GM21717 (cell line): ENCODE measurements at regions not wholly inside any gene's neighbourhood (a gene's known extent, or its start where the extent isn't known, plus 50 kb on each side); places are given as distances from the start of the nearest gene placed in this dataset.

Experiments used
- ATAC-seq: cut with Tn5 transposase; IDR thresholded peaks from one replicate; pipeline ENCODE4 v1.9.1; 2021; ENCODE audit warnings: mild to moderate bottlenecking, moderate library complexity; ENCODE audit not compliant: unreplicated experiment

DNA sequence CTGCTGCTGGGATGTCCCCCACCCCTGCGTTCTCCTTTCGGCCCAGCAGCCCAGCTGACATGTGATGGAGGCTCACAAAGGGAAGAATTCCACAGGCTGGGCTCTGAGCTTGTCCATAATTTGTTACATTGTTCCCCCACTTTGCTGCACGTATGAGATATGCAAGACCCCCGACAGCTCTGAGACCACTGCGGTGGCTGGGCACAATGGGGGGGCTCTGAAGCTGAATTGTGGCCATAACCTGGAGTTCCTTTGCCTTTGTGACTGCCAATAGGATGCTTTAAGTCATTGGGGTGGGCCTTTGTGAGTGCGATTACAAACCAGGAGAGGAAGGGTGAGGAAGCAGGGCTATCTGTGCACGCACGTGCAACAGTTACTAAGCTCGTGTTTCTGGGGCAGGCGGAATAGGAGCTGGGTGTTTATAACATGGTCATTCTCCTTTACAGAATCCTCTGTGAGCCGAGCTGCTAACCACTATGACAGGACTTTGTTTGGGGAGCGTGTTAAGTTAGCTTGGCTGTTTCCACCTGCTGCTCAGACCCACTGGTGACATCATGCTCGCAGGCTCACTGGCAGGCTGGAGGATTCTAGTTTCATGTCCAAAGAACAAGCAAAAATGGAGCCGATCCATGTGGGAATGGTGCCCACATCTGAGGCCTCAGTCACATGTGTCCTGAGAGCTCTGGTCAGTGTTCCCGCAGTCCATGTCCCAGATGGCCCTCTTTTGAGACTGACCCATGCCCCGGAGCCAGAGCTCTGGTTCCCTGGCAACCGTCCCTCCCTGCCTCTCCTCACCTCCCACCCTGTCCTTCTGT lies 208.3 kb upstream of the SALL1 start:
- no peak for ATAC-seq

DNA sequence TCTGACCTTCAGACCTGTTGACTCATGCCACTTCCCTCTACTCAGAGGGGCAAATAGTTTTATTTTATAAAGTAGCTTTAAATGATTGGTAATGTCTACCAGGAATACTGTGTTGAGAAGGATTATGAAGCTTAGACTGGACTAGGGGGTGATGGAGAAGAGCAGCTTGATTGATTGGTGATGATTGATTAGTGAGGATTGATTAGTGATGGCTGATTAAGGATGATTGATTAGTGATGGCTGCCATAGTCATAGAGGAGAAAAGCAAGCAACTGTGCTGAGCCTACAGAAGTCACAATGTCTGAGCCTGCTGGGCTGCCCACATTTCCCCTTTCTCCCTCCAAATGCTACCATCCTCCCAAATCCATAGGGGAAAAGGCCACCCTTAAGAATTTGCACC lies 206.8 kb upstream of the SALL1 start:
- no peak for ATAC-seq

DNA sequence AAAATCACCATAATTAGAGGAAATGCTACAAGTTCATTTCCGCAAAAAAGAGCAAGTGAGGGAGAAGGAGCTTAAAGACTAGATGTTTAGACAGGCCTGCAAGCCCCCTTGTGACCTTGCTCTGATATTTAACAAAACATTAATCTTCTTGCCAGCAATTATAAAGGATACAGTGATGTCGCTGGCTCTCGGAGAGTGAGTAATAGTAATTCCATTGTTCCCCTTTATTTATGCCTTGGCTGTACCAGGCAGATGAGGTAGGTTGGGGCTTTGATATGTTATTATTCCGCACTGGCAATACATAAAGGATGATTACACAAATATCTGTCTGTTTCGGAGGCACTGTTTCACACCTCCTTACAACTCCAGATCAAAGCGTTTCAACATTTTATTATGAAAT lies 204.8 kb upstream of the SALL1 start:
- ATAC-seq = no peak

DNA sequence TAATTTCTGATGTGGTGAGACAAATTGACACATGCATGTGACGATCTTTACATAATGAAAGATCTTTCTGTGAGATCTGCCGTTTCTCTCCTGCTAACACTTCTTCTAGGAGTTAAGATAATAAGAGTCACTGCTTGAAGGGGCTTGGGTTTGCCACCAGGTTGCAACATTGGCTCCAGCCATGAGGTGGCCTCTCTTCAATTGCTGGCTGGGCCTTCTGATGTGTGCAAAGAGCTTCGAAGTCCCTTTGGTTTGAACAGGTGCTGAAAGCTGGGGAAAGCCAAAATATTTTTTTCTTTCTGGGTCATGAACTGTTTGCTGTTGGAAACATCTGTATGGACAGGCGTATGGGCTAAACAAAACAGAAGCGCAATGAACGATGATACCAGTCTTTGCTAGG lies 204.1 kb upstream of the SALL1 start:
- ATAC-seq = no peak

DNA sequence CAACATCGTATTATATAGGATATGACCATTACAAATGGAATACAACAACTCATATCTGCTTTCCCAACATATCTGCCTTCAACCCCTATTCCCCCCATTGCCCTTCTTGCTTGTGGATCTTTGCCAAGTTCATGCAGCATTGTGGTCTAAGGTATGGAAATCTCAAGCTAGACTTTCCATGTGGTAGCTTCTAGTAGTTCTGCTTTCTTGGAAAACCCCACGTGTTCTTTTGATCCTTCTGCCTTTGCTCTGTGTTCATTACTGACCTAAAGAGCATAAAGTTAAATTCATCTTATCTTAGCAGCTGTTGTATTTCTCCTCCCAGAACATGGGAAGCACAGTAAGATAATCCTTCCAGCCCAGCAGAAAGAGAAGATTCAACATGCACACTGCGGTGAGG lies 202.0 kb upstream of the SALL1 start:
- ATAC-seq = no peak

DNA sequence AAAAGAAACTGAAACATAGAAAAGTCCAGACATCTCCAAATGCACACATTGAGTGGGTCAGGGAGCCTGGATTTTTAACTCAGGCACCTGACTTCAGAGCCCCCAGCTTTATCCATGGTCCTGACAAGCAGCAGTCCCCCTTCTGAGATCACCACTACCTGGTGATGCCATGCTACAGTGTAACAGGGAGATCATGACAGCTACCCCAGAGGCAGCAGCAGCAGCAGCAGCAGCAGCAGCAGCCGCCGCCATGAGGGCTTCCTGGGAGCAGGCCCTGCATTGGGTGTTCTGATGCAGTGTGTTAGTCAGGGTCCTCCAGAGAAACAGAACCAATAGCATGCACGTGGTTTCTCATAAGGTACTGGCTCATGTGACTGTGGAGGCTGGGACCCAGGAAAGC lies 198.6 kb upstream of the SALL1 start:
- ATAC-seq = no peak

DNA sequence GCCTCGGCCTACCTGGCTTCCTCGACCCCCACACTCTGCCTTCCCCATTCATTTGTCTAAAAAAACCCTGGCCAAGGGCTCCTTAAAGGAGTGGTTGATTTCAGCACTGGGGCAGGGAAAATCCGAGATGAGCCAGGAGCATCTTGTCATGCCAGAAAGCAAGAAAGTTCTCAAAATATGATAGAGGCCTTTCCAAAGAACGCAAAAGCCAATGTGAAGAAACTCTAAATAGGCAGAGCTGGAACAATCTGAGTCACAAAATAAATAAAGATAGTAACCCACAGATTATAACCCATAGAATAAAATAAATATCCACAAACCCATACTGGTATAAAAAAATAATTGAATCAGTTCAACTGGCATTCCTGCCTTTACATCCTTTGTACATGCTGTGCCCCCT lies 192.3 kb upstream of the SALL1 start:
- ATAC-seq = no peak

DNA sequence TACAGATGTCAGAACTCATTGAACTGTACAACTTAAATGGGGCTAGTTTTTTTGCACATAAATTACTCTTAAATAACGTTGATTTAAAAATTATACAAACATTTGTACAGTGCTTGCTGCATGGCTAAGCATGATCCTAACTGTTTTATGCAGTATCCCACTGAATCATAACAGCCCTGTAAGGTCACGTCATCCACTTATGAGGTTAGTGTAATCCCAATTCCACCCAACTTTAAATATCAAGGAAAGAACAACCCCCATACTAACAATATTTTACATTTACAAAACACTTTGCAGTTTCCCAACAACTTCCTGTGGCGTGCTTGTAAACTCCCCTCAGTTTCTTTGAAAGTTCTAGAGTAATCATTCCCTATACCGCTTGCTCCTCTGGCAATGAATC lies 190.1 kb upstream of the SALL1 start:
- ATAC-seq = no peak

DNA sequence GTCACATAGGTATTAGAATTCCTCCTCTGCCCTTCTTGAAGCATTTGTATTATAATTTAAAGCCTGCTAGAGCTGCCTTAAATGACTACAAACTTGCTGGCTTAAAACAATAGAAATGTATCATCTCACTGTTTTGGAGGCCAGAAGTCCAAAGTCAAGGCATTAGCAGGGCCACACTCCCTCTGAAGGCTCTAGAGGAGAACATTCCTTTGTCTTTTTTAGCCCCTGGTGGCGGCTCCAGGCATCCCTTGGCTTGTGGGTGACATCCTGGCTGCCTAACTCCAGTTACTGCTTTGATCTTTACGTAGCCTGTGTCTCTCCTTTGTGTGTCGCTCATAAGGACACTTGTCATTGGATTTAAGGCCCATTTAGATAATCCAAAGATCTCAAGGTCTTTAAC lies 186.6 kb upstream of the SALL1 start:
- no peak for ATAC-seq

DNA sequence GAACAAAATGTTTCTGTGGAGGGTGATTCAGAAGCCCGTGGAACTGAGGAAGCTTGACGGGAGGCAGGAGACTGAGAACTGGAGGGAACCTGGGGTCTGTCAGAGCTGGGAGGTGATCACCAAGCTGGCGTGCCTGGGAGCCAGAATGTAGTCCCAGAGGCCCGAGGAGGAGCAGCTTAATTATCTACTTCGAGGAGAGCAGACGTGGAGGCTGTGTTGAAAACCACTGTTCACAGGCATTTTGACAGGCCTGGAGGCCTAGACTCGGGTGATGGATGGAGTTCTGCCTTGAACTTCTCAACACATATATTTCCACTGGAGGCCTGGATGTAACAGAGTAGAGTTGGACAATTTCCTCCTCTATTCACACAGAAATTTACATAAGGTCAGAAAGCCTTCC lies 177.7 kb upstream of the SALL1 start:
- no peak for ATAC-seq

DNA sequence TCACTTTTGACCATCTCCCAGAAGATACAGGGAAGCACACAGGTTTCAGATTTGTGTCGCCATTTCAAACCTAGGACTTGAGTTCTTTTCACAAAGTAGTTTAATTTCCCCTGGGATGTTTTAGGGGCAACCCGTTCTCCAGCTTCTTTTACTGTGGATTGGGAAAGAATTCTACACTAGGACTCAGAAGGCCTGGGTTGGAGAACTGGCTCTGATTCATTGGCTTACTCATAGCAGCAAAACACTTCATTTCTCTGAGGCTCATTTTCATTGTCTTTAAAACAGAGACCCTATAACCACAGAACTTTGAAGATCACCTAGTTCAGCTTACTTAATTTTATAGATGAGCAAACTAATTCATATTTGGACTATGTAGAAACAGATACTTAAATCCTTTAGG lies 175.9 kb upstream of the SALL1 start:
- no peak for ATAC-seq

DNA sequence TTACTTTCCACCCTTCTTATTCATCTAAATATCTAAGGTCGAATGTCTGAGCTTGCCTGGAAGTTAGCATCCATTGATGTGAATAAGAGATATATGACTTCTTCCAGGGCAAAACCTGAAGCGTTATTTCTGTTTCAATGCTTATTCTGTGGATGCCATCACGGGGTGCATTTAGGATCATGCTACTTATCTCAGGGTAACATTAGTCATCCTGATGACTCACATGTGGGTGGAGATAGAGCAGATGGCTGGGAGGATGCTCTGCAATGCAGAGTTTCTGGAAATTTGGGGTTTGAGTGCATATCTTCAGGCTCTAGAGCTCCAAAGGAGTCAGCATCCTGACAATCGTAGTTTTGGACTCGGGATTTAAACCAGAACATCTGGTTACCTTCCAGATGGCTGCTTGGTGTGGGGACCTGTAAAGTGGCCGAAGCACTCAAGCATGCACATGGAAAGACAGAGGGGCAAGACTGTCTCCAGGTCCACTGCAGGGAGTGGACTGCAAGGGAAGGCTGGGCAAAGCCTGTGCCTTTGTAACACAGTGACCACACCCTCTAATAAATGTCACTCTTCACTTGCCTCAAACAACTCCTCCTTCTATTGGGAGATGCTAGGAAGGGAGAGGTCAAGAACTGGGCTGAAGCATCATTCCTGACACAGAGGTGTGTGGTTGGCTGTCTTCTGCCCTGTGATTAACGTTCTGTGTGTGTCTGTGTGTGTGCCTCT lies 175.2 kb upstream of the SALL1 start:
- no peak for ATAC-seq

DNA sequence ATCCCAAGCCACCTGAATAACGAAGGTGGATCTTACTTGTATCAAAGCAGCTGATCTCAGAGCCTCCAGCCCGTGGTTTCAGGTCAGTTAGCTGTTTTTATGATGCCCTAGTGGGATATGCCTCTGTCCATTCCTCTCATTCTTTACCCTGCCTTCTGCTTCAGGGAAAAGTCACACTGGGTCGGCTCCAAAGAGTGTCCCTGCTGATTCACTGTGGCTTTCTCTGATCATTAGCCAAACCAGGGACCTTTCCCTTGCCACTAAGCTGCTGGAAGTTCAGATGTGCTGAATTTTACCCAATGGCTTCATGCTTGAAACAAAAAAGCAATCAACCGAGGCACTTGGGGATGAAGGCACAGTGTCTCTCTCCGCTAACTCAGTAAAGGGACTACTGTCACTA lies 170.2 kb upstream of the SALL1 start:
- ATAC-seq = no peak

DNA sequence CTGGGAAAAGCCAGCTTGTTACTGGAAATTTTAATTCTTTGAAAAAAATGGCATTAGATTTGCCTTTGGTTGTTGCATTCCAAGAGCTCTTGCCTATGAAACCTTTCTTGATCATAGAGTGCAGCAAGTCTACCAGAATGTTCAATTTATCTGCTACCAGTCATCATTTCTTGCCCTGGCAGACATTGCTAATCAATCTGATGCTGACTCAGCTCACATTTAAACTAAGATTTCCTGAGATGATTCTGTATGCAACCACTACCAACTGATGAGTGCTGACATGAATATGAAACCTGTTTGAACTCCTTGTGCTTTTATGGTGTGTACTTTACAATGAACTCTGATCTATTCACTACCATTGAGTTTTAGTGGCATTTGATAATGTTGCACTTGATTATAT lies 166.5 kb upstream of the SALL1 start:
- no peak for ATAC-seq

DNA sequence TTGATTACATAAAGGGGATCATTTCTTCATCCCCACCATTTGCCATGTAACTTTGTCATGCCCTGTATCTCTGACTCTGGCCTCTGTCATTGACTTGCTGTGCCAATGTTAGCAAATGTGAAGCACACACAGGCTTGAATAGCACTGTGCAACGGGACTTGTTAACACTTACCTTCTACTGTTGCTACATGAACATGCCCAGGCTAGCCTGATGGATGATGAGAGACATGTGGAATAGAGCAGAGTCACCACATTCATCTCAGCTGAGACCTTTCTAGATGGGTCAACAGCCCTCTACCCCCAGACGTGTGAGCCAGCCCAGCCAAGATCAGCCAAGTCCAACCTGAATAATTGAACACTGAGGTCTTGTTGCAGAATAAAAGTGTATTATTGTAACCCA lies 162.1 kb upstream of the SALL1 start:
- no peak for ATAC-seq

DNA sequence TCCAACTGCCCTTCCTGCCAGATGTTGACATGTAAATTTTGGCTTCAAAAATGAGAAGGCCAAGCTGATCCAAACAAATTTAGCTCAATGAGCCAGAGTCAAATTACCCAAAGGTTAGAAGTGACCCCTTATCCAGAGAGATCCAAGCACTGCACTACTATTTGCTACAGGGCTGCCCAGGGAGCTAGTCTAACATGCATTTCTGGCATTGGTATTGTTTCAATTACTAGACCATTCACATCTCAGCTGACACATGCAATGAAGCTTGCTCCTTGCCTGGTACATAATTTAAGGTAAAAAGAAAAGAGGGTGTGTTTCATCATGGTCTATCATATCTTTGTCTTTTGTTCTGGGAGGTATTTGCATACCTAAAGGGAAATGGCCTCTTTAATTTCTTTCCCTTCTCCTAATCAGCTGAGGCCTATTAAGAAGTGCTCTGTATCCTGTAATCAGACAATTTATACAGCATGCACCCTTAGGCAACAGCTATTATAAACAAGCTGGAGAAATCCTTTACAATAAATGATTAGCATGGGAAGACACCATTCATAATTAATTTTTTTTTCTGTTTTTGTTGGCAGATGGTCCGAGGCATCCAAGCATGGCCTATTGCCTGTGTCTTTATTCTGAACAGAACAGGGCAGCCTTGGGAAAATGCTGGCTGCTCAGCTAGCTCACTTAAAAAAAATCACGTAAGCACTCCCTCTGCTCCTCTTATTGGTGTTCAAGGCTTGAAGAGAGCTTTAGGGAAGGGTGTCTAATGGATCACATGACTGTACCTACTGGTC lies 161.5 kb upstream of the SALL1 start:
- ATAC-seq = no peak

DNA sequence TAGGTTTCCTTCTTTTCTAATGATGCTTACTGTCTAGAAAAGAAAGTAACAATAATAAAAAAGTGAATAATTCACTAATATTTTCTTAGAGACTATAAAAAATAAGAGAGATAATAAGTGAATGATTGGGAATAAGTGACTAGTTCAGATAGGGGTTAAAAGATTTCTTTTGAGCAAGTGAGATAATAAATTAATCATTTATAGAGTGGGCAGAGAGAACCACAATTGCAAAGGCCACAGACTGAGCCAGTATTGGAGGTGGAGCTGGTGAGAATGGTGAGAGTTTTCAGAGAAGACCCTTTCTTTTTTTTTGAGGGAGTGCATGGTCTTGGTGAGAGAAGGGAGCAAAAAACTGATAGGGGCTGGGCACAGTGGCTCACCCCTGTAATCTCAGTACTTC lies 159.1 kb upstream of the SALL1 start:
- no peak for ATAC-seq

DNA sequence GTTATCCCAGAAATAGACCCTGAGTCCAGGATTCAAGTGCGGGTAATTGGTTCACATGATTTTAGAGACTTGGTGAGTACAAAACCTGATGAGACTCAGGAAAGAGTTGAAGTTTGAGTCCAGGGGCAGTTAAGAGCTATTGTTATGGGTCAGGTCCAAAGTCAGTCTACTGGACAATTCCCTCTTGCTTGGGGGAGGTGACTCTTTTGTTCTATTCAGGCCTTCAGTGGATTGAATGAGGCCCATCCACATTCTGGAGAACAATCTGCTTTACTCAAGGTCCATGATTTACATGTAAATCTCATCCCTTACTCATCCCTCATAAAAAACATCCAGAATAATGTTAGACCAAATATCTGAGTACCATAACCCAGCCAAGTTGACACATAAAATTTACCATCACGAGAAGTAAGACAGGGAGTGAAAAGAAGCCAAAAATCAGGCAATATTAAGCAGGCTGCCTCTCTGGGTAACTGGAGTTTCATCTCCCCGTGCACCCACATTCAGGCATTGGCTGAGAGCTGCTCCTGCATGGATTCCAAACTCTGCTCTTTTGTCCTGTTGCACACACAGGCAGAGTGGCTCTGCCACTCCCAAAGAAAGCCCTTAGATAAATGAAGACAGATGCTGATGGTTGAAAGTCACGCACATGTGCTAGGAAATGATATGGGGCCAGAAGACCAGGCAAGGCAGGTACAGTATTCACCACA lies 156.0 kb upstream of the SALL1 start:
- no peak for ATAC-seq

DNA sequence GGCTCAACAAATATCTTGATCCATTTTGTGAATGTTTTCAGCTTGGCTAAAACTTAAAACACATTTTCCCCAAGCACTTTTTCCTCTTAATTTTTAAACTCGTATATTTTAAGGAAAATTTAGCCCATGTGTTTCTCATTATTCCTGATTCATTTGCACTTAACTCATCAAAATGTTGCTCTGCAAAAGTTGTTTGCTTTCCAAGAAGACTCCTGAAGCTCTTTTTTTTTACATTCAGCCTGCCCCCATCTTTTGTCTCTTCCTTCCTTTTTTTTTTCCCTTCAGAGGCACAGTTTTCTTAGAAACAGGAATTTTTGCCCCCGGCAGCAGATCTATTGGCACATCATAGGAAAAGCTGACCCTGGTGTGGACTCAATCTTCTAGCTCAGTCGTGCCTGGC lies 155.0 kb upstream of the SALL1 start:
- no peak for ATAC-seq

DNA sequence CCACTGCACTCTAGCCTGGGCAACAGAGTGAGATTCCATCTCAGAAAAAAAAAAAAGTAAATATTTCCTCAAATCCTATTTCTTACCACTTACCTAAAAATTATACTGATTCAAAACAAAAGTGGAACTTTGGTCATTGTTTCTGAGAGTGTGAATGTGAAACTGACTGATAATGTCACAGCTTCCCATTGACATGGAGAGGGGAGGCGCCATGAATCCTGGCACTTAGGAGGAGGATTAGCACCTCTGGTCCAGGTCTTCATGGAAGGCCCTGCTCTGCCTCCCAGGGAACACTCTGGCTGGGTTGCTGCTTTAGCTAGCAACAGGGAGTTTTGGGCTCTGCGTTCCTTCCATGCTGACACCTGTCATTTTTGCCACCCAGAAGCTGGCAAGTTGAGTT lies 154.3 kb upstream of the SALL1 start:
- no peak for ATAC-seq

DNA sequence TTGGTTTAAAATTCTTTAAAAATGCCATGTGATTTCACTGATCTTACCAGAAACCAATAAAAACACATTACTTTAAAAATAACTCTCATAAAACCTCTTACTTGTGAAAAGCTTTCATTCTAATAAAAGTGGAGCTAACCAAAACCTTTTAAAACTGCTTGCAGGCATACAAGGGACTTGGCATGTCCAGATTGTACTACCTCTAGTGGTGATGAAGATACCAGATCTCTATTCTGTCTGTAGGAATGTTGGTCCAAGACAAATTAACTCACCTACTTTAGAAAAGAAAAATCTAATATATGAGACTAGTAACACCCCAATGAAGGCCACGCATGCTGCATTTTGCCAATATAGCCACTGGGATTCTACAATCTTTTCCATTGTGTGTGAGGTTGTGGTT lies 151.0 kb upstream of the SALL1 start:
- no peak for ATAC-seq
